GM23338 (cell line): ENCODE measurements at regions not wholly inside any gene's neighbourhood (a gene's known extent, or its start where the extent isn't known, plus 50 kb on each side); places are given as distances from the start of the nearest gene placed in this dataset.
"Not testable (repeated sequence)": the region's sequence is repeated elsewhere in the genome, so short reads cannot be mapped to it uniquely, and the experiment has no call there.

ENCODE experiments used
- EZH2 ChIP-seq: fragments of 200-600 bp; sonication (generic); IDR thresholded peaks from one replicate; pipeline ENCODE4 v1.8.0; 2017; ENCODE audit warnings: antibody characterized with exemption, mild to moderate bottlenecking, low read depth; ENCODE audit not compliant: unreplicated experiment
- POLR2AphosphoS5 ChIP-seq: IDR thresholded peaks from 2 replicates; pipeline ENCODE4 v1.6.1; 2016; ENCODE audit warnings: antibody characterized with exemption, low read depth

GRCh38 chr7:6919169-6919568, 93.1 kb upstream of the CCZ1B start:
- not testable (repeated sequence) for TF ChIP-seq POLR2AphosphoS5, EZH2
